HepG2 (cell line): ENCODE measurements at regions not wholly inside any gene's neighbourhood (a gene's known extent, or its start where the extent isn't known, plus 50 kb on each side); places are given as distances from the start of the nearest gene placed in this dataset.

ENCODE experiments used
- ATAC-seq: fragments of 200-7000 bp; cut with Tn5 transposase; 3 replicates; pipeline ENCODE4 v1.9.1; 2020; ENCODE audit warnings: mild to moderate bottlenecking, moderate library complexity
- BruUV-seq: library from RNA; stranded (reverse); fragments of 400-500 nt; replicated peaks from 2 replicates; lab custom pipeline; 2021; lab: Mats Ljungman, UMichigan
- CTCF ChIA-PET: fragments of 300-600 bp; formaldehyde crosslinking; extraction: SDS; loops from one replicate; lab custom pipeline; 2021; ENCODE audit warnings: low total read pairs, inconsistent platforms, low intra/inter-chr PET ratio; lab: Yijun Ruan, JAX
- POLR2A ChIA-PET: fragments of 350-600 bp; sonication (Branson Sonifier 250); formaldehyde crosslinking; loops from one replicate; lab custom pipeline; 2020; ENCODE audit warnings: antibody characterized with exemption, inconsistent platforms; lab: Yijun Ruan, JAX
- DNase-seq: peaks from one replicate; pipeline ENCODE4 v3.0.0-alpha.2; 2015; ENCODE audit warnings: low spot score
- FAIRE-seq: peaks from 3 replicates; lab custom pipeline; 2011; peaks lifted over from hg19 to GRCh38; lab: Jason Lieb, UNC
- H2AFZ ChIP-seq: one replicate; pipeline ENCODE4 v1.6.1; 2011; ENCODE audit warnings: low read length, inconsistent platforms
- H3K27ac ChIP-seq: fragments of 300-600 bp; 3 replicates; pipeline ENCODE4 v1.8.0; 2011; ENCODE audit warnings: mixed run types, mild to moderate bottlenecking, mixed read lengths, low read length, inconsistent platforms; ENCODE audit not compliant: insufficient read depth; ENCODE audit errors: extremely low read length
- H3K27me3 ChIP-seq, 2 experiments: fragments of 200-600 bp in 1 of 2; 2 replicates in 1 of 2; 3 replicates in 1 of 2; pipeline versions ENCODE4 v1.6.0 to v1.8.0; 2011; ENCODE audit warnings: low read length in 2 of 2, mild to moderate bottlenecking in 2 of 2, moderate library complexity in 2 of 2, inconsistent platforms in 1 of 2; ENCODE audit not compliant: insufficient read depth in 2 of 2, control insufficient read depth in 1 of 2
- H3K36me3 ChIP-seq, 2 experiments: fragments of 200-600 bp in 1 of 2; replicated peaks in 1 of 2; 2 replicates in 1 of 2; 3 replicates in 1 of 2; pipeline versions ENCODE4 v1.5.1 to v1.8.0; 2011; ENCODE audit warnings: low read length in 2 of 2, inconsistent platforms in 1 of 2; ENCODE audit not compliant: insufficient read depth in 2 of 2, control insufficient read depth in 1 of 2
- H3K4me1 ChIP-seq: 2 replicates; pipeline ENCODE4 v1.5.1; 2012; ENCODE audit warnings: low read length, inconsistent platforms; ENCODE audit not compliant: insufficient read depth
- H3K4me2 ChIP-seq: 2 replicates; pipeline ENCODE4 v1.6.0; 2011; ENCODE audit warnings: low read depth, low read length, inconsistent platforms
- H3K4me3 ChIP-seq, 3 experiments: fragments of 200-600 bp in 1 of 3; sonication (generic), shearing (Covaris generic) in 1 of 3; replicated peaks in 1 of 3; 2 replicates each; pipeline ENCODE4 v1.5.1; 2011 to 2016; ENCODE audit warnings: low read length in 3 of 3, inconsistent platforms in 2 of 3, low read depth in 2 of 3, mild to moderate bottlenecking in 2 of 3, control low read depth in 1 of 3, mixed read lengths in 1 of 3; ENCODE audit not compliant: insufficient read depth in 1 of 3
- H3K79me2 ChIP-seq: one replicate; pipeline ENCODE4 v1.6.1; 2011; ENCODE audit warnings: low read length, inconsistent platforms; ENCODE audit not compliant: insufficient read depth
- H3K9ac ChIP-seq: 2 replicates; pipeline ENCODE4 v1.6.0; 2011; ENCODE audit warnings: mild to moderate bottlenecking, low read depth, low read length, inconsistent platforms; ENCODE audit not compliant: insufficient read depth
- H3K9me3 ChIP-seq: 2 replicates; pipeline ENCODE4 v1.5.1; 2012; ENCODE audit warnings: mild to moderate bottlenecking, low read length
- H4K20me1 ChIP-seq: 2 replicates; pipeline ENCODE4 v1.6.0; 2011; ENCODE audit warnings: inconsistent platforms, mild to moderate bottlenecking, low read length, moderate library complexity; ENCODE audit not compliant: insufficient read depth
- ATRX ChIP-seq: sonication (generic); formaldehyde crosslinking; IDR thresholded peaks from 2 replicates; pipeline ENCODE4 v1.4.0; 2020; ENCODE audit warnings: missing genetic modification reagents, borderline replicate concordance
- CREM ChIP-seq, 2 experiments: sonication (generic) in 1 of 2; formaldehyde crosslinking in 1 of 2; IDR thresholded peaks; 2 replicates each; pipeline versions ENCODE4 v1.4.0 to v1.6.1; 2016 to 2020; ENCODE audit warnings: antibody characterized with exemption in 1 of 2, mild to moderate bottlenecking in 1 of 2, missing genetic modification reagents in 1 of 2
- DNMT3B ChIP-seq: conservative IDR thresholded peaks from 2 replicates; pipeline ENCODE4 v1.6.1; 2016; ENCODE audit warnings: missing biosample characterization, control low read depth
- GABPB1 ChIP-seq: IDR thresholded peaks from 2 replicates; pipeline ENCODE4 v1.6.1; 2016; ENCODE audit warnings: mild to moderate bottlenecking, missing genetic modification reagents, moderate library complexity, missing compliant biosample characterization
- MZF1 ChIP-seq: sonication (generic); formaldehyde crosslinking; IDR thresholded peaks from 2 replicates; pipeline ENCODE4 v1.8.1; 2023; ENCODE audit warnings: mild to moderate bottlenecking, missing genetic modification reagents, borderline replicate concordance
- PLSCR1 ChIP-seq: sonication (generic); formaldehyde crosslinking; IDR thresholded peaks from 2 replicates; pipeline ENCODE4 v1.5.0; 2020; ENCODE audit warnings: missing genetic modification reagents, mild to moderate bottlenecking, borderline replicate concordance
- PRPF4 ChIP-seq: fragments of 200-400 bp; formaldehyde crosslinking; IDR thresholded peaks from 2 replicates; pipeline ENCODE4 v1.6.1; 2016; ENCODE audit warnings: low read length, low read depth; ENCODE audit not compliant: poor library complexity, severe bottlenecking
- SMARCE1 ChIP-seq: fragments of 450-650 bp; IDR thresholded peaks from 2 replicates; pipeline ENCODE4 v1.6.1; 2017; ENCODE audit warnings: borderline replicate concordance
- SMYD3 ChIP-seq: sonication (generic); formaldehyde crosslinking; IDR thresholded peaks from 2 replicates; pipeline ENCODE4 v1.8.1; 2023; ENCODE audit warnings: mild to moderate bottlenecking, missing genetic modification reagents
- USF2 ChIP-seq, 2 experiments: sonication (generic) in 1 of 2; formaldehyde crosslinking in 1 of 2; IDR thresholded peaks; 2 replicates each; pipeline versions ENCODE4 v1.5.1 to v1.6.1; 2011 to 2020; ENCODE audit warnings: borderline replicate concordance in 1 of 2, low read depth in 1 of 2, low read length in 1 of 2, mild to moderate bottlenecking in 1 of 2, missing genetic modification reagents in 1 of 2, moderate library complexity in 1 of 2
- ZC3H4 ChIP-seq: sonication (generic); formaldehyde crosslinking; IDR thresholded peaks from 2 replicates; pipeline ENCODE4 v1.4.0; 2020; ENCODE audit warnings: missing genetic modification reagents, borderline replicate concordance
- ZNF101 ChIP-seq: sonication (generic); formaldehyde crosslinking; IDR thresholded peaks from 2 replicates; pipeline ENCODE4 v1.4.0; 2020; ENCODE audit warnings: mild to moderate bottlenecking, low read depth, missing genetic modification reagents, borderline replicate concordance
- ZNF160 ChIP-seq: sonication (generic); formaldehyde crosslinking; IDR thresholded peaks from 2 replicates; pipeline ENCODE4 v1.8.0; 2022; ENCODE audit warnings: mild to moderate bottlenecking, inconsistent platforms, missing genetic modification reagents
- WGBS: methylation state at CpG from one replicate; pipeline ENCODE4 v1.1.6; 2017; ENCODE audit warnings: low lambda C conversion rate; 5-methylcytosine and 5-hydroxymethylcytosine counted together
- in situ Hi-C: cut with HindIII; loops from 2 replicates; pipeline ENCODE4 v1.10.0; 2017; ENCODE audit warnings: low pct_unique_long_range_greater_than_20kb; ENCODE audit not compliant: extremely low pct_ligation_motif_present
- intact Hi-C: fragments of 100-400 bp; cut with micrococcal nuclease; formaldehyde crosslinking; loops from one replicate; pipeline ENCODE4 v1.10.0; 2022; ENCODE audit not compliant: unreplicated experiment
- TF ChIP-seq, protein P1 (sequence below): sonication (generic); formaldehyde crosslinking; IDR thresholded peaks from 2 replicates; pipeline ENCODE4 v1.4.0; 2020; ENCODE audit warnings: missing genetic modification reagents

DNA sequence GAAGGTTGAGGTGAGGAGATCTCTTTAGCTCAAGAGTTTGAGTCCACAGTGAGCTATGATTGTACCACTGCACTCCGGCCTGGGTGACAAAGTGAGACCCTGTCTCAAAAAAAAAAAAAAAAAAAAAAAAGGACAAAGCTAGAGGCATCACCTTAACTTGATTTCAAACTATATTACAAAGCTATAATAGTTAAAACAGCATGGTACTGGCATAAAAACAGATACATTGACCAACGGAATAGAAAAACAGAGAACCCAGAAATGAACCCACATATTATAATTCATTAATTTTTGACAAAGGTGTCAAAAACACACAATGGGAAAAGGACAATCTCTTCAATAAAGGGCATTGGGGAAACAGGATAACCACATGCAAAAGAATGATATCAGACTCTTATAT lies 50.8 kb upstream of the MBOAT1 start:
- ChIA-PET CTCF (no interaction called here), POLR2A (no interaction called here)
- H3K4me2 ChIP-seq = no peak overlapping the region
- no peak overlapping the region for H3K9ac ChIP-seq
- FAIRE-seq = no peak
- intact Hi-C loops = loop anchor here (10.0 kb wide), 1 partner anchor 958 kb away; no protein-coding TSS in a partner anchor
- H3K4me1 ChIP-seq = no peaks in the 10 kb centered on the region
- no peak overlapping the region for H3K27ac ChIP-seq
- no peaks in the 10 kb centered on the region for H3K36me3 ChIP-seq
- no peak overlapping the region for H3K4me3 ChIP-seq
- TF ChIP-seq ZNF160 = no peak
- TF ChIP-seq CREM (IDR thresholded peaks at IDR 0.05) = no peak
- no peak for TF ChIP-seq CREM (CRISPR knock-in tag; IDR thresholded peaks at IDR 0.05)
- TF ChIP-seq, protein P1, sequence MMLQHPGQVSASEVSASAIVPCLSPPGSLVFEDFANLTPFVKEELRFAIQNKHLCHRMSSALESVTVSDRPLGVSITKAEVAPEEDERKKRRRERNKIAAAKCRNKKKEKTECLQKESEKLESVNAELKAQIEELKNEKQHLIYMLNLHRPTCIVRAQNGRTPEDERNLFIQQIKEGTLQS (CRISPR knock-in tag) = no peak
- no peak for TF ChIP-seq PLSCR1 (CRISPR knock-in tag)
- TF ChIP-seq SMYD3 (CRISPR knock-in tag) = no peak
- TF ChIP-seq SMARCE1 = no peak
- TF ChIP-seq ZC3H4 (CRISPR knock-in tag) = no peak
- 19% methylated on average over 2 of the region's 2 CpGs for WGBS
- no peak for DNase-seq
- no peak for ATAC-seq
- no TSS peak for BruUV-seq
- no peak overlapping the region for H2AFZ ChIP-seq
- H4K20me1 ChIP-seq = no peaks in the 10 kb centered on the region
- in situ Hi-C loops = no loop called here
- H3K9me3 ChIP-seq = 0 out of 2 replicates have a peak, but pooled peaks cover 4% of the 10 kb centered on the region
- no peaks in the 10 kb centered on the region for H3K79me2 ChIP-seq
- no peaks in the 10 kb centered on the region; a peak in 1 of 5 replicates for H3K27me3 ChIP-seq

- no TSS peak for BruUV-seq
- 46% methylated on average over 3 of the region's 3 CpGs for WGBS
- H3K4me1 ChIP-seq = no peaks in the 10 kb centered on the region
- H3K9ac ChIP-seq = no peak overlapping the region
- in situ Hi-C loops (no loop called here), intact Hi-C loops (loop anchor here (10.0 kb wide), 1 partner anchor 961 kb away; no protein-coding TSS in a partner anchor)
- H3K4me2 ChIP-seq = no peak overlapping the region
- no peaks in the 10 kb centered on the region for H4K20me1 ChIP-seq
- H3K27me3 ChIP-seq = no peaks in the 10 kb centered on the region; a peak in 1 of 5 replicates
- DNase-seq (no peak), ATAC-seq (no peak), FAIRE-seq (no peak)
- no peak overlapping the region for H3K27ac ChIP-seq
- no peaks in the 10 kb centered on the region for H3K79me2 ChIP-seq
- ChIA-PET CTCF (no interaction called here), POLR2A (no interaction called here)
- no peak overlapping the region for H3K4me3 ChIP-seq
- no peaks in the 10 kb centered on the region for H3K36me3 ChIP-seq
- H3K9me3 ChIP-seq = 0 out of 2 replicates have a peak, but pooled peaks cover 4% of the 10 kb centered on the region
- H2AFZ ChIP-seq = no peak overlapping the region
- TF ChIP-seq PRPF4 = no peak
- TF ChIP-seq MZF1 (CRISPR knock-in tag) = no peak
- no peak for TF ChIP-seq DNMT3B (CRISPR knock-in tag)
- no peak for TF ChIP-seq USF2 (IDR thresholded peaks at IDR 0.05; ENCODE audit: low read depth, low read length)
- TF ChIP-seq USF2 (CRISPR knock-in tag; IDR thresholded peaks at IDR 0.05; ENCODE audit: borderline replicate concordance) = no peak
- no peak for TF ChIP-seq ATRX
- TF ChIP-seq ZNF101 (CRISPR knock-in tag) = no peak
- TF ChIP-seq GABPB1 = no peak
Measured at GRCh38 chr6:20265842-20266241, 53.6 kb upstream of the MBOAT1 start.
